Fibroblast of skin of left quadriceps (primary cell): ENCODE measurements at regions not wholly inside any gene's neighbourhood (a gene's known extent, or its start where the extent isn't known, plus 50 kb on each side); places are given as distances from the start of the nearest gene placed in this dataset.
"Not testable (repeated sequence)": the region's sequence is repeated elsewhere in the genome, so short reads cannot be mapped to it uniquely, and the experiment has no call there.

Experiments
- DNase-seq, 2 experiments: peaks; one replicate each; pipeline ENCODE4 v3.0.0-alpha.2; 2013; ENCODE audit warnings: low read depth in 2 of 2

DNA sequence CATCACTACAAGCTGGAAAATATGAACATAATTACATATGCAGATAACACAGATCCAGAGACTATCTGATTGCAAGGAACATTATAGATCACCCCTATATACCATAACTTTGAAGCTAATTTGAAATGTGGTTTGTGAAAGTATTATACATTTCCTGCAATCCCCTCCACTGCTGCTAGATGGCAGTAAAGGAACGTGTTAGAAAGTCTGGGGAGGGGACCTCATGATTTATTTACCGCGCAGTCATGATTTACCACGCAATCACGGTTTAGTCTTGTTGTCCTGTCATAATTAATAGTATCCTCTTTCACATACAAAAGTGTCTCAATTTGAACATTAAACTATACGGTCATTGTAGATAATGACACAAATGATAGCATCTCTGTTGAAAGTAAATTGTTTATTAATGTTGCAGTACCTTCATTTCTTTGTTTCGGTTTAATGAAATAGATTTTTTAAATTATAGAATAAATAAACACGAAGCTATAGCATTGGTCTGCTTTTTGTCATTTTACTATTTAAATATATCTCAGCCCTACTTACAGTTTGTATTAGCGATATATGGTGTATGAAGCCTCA lies 145.3 kb upstream of the PRSS1 start:
- DNase-seq: peak; percentile 29 to 32

DNA sequence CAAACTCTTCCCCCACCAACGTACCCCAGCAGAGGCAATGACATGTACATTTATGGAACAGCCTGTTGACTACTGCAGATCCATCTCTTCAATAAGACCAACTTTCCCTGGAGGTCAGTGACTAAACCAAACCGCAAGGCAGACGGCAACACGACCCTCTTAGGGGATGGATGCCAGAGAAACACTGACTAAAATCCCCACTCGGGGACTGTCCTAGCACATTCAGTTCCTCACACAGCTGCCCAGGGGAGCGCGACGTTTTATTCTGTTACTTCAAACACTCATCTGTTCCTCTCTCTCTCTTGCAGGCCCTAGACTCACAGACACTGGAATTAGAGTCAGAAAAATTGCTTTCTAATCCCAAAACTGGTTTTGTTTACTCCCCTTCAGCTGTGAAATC lies 146.5 kb upstream of the PRSS1 start:
- DNase-seq: no peak

DNA sequence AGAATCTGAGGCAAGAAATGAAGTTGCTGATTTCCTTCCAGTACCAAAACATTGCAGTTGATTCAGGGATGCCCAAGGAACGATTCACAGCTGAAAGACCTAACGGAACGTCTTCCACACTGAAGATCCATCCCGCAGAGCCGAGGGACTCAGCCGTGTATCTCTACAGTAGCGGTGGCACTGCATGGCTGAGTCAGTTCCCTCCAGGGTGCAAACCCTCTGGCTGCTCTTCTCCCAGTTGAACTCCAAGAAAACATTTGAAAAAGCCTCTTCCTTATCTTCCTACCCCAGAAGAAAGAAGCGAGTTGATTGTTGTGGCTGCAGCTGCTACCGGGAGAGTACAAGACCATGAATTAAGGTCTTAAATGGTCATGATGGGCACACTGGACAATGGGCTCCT lies 147.1 kb upstream of the PRSS1 start:
- no peak for DNase-seq

DNA sequence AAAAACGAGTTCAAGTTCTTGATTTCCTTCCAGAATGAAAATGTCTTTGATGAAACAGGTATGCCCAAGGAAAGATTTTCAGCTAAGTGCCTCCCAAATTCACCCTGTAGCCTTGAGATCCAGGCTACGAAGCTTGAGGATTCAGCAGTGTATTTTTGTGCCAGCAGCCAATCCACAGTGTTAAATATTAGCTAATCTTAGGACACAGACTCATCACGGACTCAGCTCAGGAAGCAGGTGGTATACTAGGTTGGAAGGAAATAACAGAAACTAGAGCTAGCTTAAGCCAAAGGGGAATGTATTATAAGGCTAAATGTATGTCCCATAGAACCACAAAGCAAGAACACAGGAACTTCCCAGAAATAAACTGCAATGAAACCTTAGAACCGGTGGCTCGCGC lies 151.0 kb upstream of the PRSS1 start:
- DNase-seq: no peak

DNA sequence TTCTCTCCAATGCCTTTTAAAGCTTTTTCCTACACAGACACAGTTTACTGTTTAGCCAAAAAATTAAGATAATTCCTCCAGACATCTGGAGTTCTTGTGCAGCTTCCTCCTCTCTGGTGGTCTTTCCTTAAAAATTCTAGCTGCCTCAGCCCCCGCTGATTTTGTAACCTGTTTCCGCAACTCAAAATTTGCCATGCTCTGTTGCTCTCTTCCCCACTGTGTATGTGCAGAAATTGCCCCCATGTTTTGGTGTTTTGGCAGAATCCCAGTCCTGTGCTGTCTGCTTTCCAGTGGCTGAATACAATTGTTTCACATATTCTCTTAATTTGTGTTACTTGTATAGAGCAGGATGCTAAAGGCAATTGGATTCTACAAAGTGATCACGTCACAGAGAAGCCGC lies 151.7 kb upstream of the PRSS1 start:
- no peak for DNase-seq

DNA sequence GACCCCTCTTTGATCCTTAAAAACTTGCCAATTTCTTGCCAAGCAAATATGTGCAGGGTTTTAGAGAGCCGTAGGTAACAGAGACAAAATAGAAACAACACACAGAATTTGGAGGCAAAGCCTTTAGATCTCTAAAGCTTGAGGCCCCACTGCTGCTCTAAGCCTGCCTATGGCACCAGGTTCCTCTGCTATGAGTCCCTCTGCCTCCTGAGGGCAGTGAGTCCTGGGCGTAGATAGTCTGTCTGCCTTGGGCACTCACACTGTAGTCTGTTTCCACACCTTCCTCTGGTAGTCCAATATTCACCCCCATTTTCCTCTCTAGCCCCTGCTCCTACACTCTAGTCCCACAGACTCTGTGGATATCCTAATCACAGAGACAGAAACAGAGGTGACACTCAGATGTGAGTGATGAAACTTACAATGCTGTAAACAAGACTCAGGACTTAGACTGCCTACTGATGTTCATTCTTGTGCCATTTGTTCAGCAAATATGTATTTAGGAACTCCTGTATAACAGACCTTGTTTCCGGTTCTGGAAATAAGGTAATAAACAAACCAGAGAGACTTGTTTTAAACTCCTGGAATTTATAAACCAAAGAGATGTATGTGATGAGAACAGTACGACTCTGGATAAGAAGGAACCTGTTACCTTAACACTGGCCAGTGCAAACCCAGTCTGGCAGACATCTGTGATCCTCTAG lies 153.3 kb upstream of the PRSS1 start:
- DNase-seq: no peak

DNA sequence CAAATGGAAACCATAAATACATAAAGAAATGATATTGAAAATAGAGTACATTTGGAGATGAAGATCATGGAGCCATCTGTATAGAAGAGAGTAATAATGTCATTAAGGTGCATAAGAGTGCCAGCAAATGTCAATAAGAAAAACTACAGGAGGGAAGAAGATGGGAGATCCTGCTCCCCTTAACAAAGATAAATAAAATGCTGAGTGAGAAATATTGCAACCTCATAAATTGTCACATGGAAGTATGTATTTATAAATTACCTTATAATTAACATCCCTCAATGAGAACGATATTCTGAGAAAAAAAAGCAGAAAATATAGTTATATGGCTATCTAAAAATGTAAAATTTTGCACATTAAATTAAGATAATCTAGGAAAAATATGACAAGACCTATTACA lies 155.2 kb upstream of the PRSS1 start:
- no peak for DNase-seq

DNA sequence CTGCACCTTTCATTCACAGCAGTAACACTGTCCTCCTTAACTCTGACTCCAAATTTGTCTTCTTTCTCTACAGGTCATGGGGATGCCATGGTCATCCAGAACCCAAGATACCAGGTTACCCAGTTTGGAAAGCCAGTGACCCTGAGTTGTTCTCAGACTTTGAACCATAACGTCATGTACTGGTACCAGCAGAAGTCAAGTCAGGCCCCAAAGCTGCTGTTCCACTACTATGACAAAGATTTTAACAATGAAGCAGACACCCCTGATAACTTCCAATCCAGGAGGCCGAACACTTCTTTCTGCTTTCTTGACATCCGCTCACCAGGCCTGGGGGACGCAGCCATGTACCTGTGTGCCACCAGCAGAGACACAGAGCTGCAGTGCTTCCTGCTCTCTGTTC lies 156.2 kb upstream of the PRSS1 start:
- no peak for DNase-seq

DNA sequence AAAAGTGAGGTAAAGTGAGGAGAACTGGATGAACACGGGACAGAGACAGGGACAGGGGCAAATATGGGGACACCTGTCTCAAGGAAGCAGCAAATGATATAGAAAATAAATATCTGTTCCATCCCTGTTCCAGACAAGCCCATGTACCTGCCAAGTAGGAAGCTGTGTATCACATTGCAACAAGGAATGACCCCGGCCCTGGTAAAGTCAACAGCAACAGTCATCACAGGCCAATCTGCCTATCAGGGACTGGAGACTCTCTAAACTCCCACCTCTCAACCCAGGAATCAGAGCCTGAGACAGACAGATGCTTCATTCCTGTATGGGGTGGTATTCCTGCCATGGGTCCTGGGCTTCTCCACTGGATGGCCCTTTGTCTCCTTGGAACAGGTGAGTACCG lies 156.6 kb upstream of the PRSS1 start:
- DNase-seq: no peak

DNA sequence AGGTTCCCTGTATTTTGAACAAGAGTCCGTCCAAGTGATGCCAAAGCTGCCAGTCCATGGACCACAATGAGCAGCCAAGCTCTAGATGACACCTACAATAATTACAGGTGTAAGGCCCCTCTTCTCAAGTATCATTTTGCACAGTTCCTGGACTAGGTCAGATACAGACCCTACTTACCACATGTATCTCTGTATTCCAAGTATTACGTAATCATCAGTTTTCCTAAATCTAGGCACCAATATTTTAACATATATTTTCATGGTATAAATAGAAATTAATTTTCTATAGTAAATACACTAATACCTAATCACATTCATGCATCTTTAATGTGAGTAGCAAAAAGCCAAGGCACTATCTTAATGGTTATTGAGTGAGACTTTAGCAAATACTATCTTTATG lies 157.0 kb upstream of the PRSS1 start:
- DNase-seq: no peak

DNA sequence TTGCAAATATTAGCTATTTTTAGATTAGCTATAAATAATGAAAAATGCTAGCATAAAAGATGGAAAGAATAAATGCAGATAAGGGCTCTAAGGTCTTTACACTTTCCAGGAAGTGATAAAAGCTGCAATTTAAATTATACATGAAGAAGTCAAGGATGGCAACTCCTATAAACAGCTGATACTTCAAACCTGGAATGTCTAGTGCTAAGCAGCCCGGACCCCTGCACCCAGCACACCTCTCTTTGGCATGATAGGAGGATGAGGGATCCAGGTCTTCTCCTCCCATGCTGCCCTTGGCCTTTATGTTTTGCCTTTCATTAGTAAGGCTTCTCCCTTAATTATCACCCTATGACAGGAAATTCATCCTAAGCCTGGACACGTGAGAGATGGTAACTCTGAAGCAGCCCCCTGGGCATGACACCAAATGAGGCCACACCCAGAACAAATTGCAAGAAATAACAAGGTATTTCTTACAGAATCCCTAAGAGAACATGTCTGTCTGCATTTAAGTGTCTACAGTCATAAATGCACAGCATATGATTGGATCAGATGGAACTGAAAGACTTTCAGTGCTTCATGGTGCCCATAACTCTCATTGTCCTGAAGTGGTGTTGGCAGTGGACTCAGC lies 158.3 kb upstream of the PRSS1 start:
- no peak for DNase-seq

DNA sequence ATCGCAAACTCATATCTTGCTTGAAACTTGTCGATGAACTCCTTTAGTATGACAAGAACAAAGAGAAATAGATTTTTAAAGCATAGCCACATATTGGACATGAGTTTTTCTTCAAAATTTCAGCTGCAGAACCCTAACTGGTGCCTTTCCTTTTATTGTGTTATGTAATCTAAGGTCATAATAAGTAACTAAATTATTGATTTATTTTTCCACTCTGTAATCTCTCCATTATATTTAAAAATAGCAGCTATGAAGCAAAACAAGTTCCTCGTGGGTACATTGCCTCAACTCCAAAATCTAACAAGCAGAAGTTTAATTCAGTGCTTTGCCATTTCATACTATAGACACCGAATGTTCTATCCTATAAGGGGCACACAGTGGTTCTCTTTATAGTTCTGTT lies 159.2 kb upstream of the PRSS1 start:
- no peak for DNase-seq

DNA sequence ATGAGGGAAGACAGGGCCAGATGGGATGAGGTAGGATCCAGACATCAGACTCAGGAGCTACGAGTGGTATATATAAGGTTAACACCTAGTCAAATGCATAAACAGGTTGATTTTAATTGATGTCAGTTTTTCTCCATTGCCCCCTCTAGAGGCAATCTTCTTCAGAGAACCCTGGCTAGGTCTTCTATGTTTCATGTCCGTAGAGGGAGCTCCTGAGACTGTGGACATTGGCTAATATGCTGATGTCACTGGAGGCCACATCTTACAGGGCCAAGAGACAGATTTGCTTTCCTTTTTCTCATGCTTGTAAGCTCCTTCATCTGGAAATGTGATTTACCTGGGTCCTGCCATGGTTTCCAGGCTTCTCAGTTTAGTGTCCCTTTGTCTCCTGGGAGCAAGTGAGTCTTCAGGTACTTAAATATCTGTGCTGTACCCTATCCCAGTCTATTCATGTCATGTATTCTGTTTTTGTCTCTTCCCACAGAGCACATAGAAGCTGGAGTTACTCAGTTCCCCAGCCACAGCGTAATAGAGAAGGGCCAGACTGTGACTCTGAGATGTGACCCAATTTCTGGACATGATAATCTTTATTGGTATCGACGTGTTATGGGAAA lies 161.6 kb upstream of the PRSS1 start:
- peak; percentile 51 to 53 for DNase-seq

DNA sequence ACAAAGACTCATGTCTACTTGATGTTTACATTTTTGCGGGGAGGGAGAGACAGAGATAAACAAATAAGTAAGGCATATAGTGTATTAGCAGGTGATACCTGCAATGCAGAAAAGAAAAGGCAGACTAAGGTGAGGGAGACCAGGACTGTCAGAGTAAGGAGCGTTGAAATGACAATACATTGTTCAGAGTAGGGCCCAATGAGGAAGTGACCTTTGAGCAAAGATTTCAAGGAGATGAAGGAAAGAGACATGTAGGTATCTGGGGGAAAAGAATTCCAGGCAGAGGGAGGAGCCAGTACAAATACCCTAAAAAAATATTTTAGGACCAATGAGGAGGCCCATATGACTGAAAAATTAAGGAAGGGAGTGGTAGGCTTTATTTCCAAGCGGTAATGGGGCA lies 162.7 kb upstream of the PRSS1 start:
- no peak for DNase-seq

DNA sequence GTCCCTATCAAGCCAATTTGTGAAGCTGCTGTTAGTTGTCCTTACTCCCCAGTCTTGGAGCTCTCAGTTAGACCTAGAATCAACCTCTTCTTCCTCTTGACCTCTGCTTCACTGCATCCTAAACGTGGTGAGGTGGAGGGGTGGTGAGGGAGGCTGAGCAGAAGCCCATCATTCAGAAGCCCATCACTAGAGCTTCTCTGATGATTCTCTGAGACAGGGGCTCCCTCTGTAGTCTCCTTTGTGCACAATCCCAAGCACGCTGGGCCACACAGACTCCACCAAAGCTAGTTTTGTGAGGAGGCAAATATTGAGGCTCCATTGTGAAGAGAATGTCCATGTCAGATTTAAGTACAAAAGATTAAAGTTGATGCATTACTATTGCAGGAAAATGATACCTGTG lies 163.8 kb upstream of the PRSS1 start:
- no peak for DNase-seq

DNA sequence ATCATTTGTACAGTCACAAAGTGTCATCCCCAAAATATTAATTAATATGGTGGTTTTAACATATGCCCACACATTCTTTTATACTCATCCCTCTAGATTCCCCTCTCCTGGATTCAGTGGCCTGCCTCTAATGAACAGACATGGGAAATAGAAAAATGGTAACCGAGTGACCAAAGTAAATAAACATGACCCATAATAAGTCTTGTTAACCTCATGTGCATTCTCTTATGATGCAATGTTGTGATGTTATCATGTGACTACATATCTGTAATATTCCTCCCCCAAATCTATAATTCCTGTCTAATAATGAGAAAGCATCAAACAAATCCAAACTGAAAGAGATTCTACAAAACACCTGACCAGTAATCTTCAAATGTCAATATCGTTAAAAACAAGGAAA lies 164.5 kb upstream of the PRSS1 start:
- no peak for DNase-seq

DNA sequence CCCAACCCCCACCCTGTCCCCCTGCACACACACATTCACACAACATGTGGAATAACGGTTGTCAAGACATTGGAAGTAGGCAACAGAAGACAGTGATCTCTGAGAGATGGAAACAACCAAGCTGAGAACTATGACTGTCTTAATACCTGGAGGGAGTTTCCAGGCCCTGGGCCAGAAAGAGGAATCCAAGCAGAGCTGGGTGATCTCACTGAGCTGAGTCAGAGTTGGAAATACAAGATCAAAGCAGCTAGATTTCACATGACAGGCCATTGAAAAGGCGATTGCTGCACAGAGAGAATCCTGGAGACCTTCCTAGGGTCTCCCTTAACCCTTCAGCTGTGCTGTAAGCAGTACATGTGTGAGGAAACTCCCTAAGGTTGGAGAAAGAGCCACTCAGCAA lies 165.8 kb upstream of the PRSS1 start:
- DNase-seq: peak; percentile 53 to 62

DNA sequence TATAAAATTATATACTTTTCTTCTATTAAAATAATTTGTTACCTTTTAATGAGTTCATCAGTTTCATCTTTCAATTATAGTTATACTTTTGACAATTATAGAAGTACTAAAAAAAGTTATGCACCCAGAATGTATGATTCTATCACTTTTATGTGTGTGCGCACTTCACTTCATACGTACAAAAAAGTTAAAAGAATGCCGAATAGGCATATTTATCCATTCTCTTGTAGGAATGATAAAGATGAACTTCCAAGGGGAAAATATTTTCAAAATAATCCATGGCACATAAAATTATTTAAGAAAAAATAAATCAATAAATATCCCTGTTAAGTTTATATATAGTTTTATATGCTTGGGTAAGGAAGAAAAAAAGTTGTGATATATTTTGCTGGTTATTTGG lies 166.9 kb upstream of the PRSS1 start:
- DNase-seq: no peak

DNA sequence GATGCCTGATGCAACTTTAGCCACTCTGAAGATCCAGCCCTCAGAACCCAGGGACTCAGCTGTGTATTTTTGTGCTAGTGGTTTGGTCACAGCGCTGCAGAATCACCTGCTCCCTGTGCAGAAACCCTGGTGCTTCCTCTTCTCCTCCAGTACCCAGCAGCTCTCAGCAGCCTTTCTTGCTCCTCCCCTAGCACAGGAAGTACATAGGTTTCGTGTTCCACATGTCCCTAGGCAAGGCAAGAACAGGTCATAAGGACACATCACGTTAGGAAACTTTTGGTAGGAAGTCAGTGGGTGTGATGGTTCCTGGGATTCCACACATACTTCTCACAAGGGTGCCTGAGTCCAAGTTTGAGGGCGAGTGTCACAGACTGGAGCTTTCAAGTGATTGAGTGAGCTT lies 167.9 kb upstream of the PRSS1 start:
- DNase-seq: no peak

DNA sequence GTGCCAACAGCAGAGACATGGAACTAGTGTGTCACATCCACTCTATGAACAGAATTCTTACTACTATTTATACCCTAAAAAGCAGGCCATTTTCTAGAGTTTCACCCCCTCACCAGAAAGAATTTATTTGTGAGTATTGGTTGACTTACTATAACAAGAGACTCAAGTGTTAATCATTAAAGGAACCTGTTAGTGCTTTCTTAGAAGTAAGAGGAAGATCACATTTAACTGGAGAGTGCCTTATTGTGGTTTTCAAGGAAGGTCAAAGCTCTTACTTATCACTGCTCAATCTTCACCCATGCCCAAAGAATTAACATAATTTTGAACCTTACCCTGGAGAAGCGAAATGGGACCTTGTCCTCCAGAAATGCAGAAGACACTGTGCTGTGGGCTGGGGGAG lies 169.3 kb upstream of the PRSS1 start:
- DNase-seq: no peak

DNA sequence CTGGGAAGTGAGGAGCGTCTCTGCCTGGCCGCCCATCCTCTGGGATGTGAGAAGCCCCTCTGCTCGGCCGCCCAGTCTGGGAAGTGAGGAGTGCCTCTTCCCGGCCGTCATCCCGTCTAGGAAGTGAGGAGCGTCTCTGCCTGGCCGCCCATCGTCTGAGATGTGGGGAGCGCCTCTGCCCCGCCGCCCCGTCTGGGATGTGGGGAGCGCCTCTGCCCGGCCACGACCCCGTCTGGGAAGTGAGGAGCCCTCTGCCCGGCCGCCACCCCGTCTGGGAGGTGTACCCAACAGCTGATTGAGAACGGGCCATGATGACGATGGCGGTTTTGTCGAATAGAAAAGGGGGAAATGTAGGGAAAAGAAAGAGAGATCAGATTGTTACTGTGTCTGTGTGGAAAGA lies 173.9 kb upstream of the PRSS1 start:
- not testable (repeated sequence) for DNase-seq

DNA sequence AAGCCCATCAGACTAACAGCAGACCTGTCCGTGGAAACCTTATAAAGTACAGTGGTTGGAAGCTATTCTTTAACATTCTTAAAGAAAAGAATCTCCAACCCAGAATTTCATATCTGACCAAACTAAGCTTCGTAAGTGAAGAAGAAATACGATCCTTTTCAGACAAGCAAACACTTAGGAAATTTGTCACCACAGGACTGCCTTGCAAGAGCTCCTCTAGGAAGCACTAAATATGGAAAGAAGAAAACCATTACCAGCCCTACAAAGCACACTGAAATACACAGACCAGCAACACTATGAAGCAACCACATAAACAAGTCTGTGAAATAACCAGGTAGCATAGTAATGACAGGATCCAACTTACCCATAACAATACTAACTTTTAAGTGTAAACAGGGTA lies 177.7 kb upstream of the PRSS1 start:
- no peak for DNase-seq

DNA sequence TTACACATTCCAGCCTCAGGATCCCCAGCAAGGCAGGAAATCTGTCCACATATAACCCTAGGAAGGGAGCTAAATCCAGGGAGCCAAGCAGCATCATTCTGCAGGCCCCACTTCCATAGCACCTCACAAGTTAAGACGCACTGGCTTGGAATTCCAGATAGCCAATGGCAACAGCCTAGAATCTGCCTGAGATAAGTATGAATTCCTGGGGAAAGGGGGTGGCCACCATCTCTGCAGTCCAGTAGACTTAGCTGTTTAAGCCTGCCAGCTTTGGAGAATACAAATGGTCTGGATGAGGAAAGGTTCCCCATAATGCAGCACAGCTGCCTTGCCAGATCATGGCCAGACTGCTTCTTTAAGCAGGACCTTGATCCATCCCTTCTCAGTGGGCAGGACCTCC lies 179.4 kb upstream of the PRSS1 start:
- no peak for DNase-seq
